GM12878 (cell line): ENCODE measurements at regions not wholly inside any gene's neighbourhood (a gene's known extent, or its start where the extent isn't known, plus 50 kb on each side); places are given as distances from the start of the nearest gene placed in this dataset.

ENCODE experiments used
- ATAC-seq: fragments of 200-7000 bp; cut with Tn5 transposase; 3 replicates; pipeline ENCODE4 v1.9.1; 2020; ENCODE audit warnings: mild to moderate bottlenecking, moderate library complexity
- BruUV-seq: library from RNA; stranded (reverse); fragments of 400-500 nt; replicated peaks from 2 replicates; lab custom pipeline; 2021; lab: Mats Ljungman, UMichigan
- CTCF ChIA-PET: fragments of 300-600 bp; sonication (Branson Sonifier 250); formaldehyde crosslinking; extraction: SDS; loops from one replicate; lab custom pipeline; 2021; ENCODE audit warnings: inconsistent platforms; lab: Yijun Ruan, JAX
- POLR2A ChIA-PET: fragments of 350-600 bp; formaldehyde crosslinking; extraction: SDS; loops from one replicate; lab custom pipeline; 2021; ENCODE audit warnings: inconsistent platforms; lab: Charles Lee
- RAD21 ChIA-PET: fragments of 300-600 bp; sonication (Branson Sonifier 250); formaldehyde crosslinking; loops from one replicate; lab custom pipeline; 2023; ENCODE audit warnings: antibody characterized with exemption; ENCODE audit not compliant: unreplicated experiment; lab: Charles Lee
- SMC1A ChIA-PET: fragments of 300-600 bp; sonication (Branson Sonifier 250); formaldehyde crosslinking; loops from one replicate; lab custom pipeline; 2023; ENCODE audit not compliant: unreplicated experiment, uncharacterized antibody; lab: Charles Lee
- DNase-seq: peaks from one replicate; pipeline ENCODE4 v3.0.0-alpha.2; 2011; ENCODE audit warnings: low read depth, low spot score
- FAIRE-seq: peaks from 3 replicates; lab custom pipeline; 2011; peaks lifted over from hg19 to GRCh38; lab: Jason Lieb, UNC
- H2AFZ ChIP-seq: 2 replicates; pipeline ENCODE4 v1.6.0; 2011; ENCODE audit warnings: low read depth, low read length, control low read depth; ENCODE audit not compliant: control insufficient read depth
- H3K27ac ChIP-seq: 2 replicates; pipeline ENCODE4 v1.5.1; 2011; ENCODE audit warnings: control low read depth; ENCODE audit not compliant: control insufficient read depth, insufficient read depth
- H3K27me3 ChIP-seq, 2 experiments: replicated peaks in 1 of 2; 2 replicates each; pipeline versions ENCODE4 v1.6.0 to v1.6.1; 2011; ENCODE audit warnings: low read length in 1 of 2; ENCODE audit not compliant: control insufficient read depth in 2 of 2, insufficient read depth in 2 of 2
- H3K36me3 ChIP-seq, 2 experiments: 2 replicates each; pipeline ENCODE4 v1.5.1; 2011; ENCODE audit warnings: low read length in 1 of 2; ENCODE audit not compliant: control insufficient read depth in 2 of 2, insufficient read depth in 2 of 2
- H3K4me1 ChIP-seq: 2 replicates; pipeline ENCODE4 v1.6.1; 2011; ENCODE audit warnings: mild to moderate bottlenecking, low read length, moderate library complexity, mixed read lengths; ENCODE audit not compliant: control insufficient read depth, insufficient read depth
- H3K4me2 ChIP-seq: 2 replicates; pipeline ENCODE4 v1.6.0; 2011; ENCODE audit warnings: control low read depth; ENCODE audit not compliant: control insufficient read depth, insufficient read depth
- H3K4me3 ChIP-seq: fragments of 200-600 bp; sonication (generic); 2 replicates; pipeline ENCODE4 v1.5.1; 2016
- H3K79me2 ChIP-seq: 2 replicates; pipeline ENCODE4 v1.6.0; 2011; ENCODE audit warnings: low read length; ENCODE audit not compliant: control insufficient read depth, insufficient read depth
- H3K9ac ChIP-seq: 2 replicates; pipeline ENCODE4 v1.8.0; 2011; ENCODE audit warnings: low read length, control low read depth, mixed read lengths; ENCODE audit not compliant: control insufficient read depth, insufficient read depth
- H3K9me3 ChIP-seq: replicated peaks from 3 replicates; pipeline ENCODE4 v1.5.1; 2011; ENCODE audit warnings: mild to moderate bottlenecking, low read length; ENCODE audit not compliant: control insufficient read depth, insufficient read depth
- H4K20me1 ChIP-seq: 2 replicates; pipeline ENCODE4 v1.6.0; 2011; ENCODE audit not compliant: control insufficient read depth, insufficient read depth
- CUX1 ChIP-seq: IDR thresholded peaks from 2 replicates; pipeline ENCODE4 v1.6.1; 2012; ENCODE audit warnings: improper control_type of control experiment, low read depth, low read length; ENCODE audit not compliant: insufficient replicate concordance
- NRF1 ChIP-seq: conservative IDR thresholded peaks from 2 replicates; pipeline ENCODE4 v1.6.1; 2011; ENCODE audit warnings: mild to moderate bottlenecking, low read depth, low read length, improper control_type of control experiment
- PAX5 ChIP-seq: IDR thresholded peaks from 2 replicates; pipeline ENCODE4 v1.6.1; 2011; ENCODE audit warnings: low read depth, low read length, borderline replicate concordance
- RBBP5 ChIP-seq: fragments of 200-600 bp; sonication (generic); conservative IDR thresholded peaks from 2 replicates; pipeline ENCODE4 v1.6.1; 2016
- SMAD1 ChIP-seq: fragments of 450-650 bp; IDR thresholded peaks from 2 replicates; pipeline ENCODE4 v1.6.1; 2018; ENCODE audit warnings: mild to moderate bottlenecking, low read depth; ENCODE audit not compliant: partially characterized antibody
- STAT1 ChIP-seq: fragments of 450-650 bp; conservative IDR thresholded peaks from 2 replicates; pipeline ENCODE4 v1.6.1; 2014; ENCODE audit warnings: antibody characterized with exemption, mild to moderate bottlenecking
- ZNF592 ChIP-seq: fragments of 450-650 bp; IDR thresholded peaks from 2 replicates; pipeline ENCODE4 v1.6.1; 2017; ENCODE audit warnings: mild to moderate bottlenecking, moderate library complexity
- WGBS: methylation state at CpG from one replicate; pipeline ENCODE4 v1.1.6; 2016; ENCODE audit warnings: low lambda C conversion rate; ENCODE audit not compliant: insufficient replicate concordance, insufficient coverage; ENCODE audit errors: missing lambda C conversion rate; 5-methylcytosine and 5-hydroxymethylcytosine counted together
- in situ Hi-C: fragments of 300-500 bp; cut with MboI; formaldehyde crosslinking; loops from 9 replicates; pipeline ENCODE4 v1.14.3; 2018; ENCODE audit warnings: mixed read lengths
- intact Hi-C: fragments of 100-400 bp; cut with micrococcal nuclease; formaldehyde crosslinking; loops from one replicate; pipeline ENCODE4 v1.14.2; 2022; ENCODE audit not compliant: unreplicated experiment

- TF ChIP-seq ZNF592 (no peak), RBBP5 (no peak), STAT1 (no peak)
Measured at GRCh38 chr4:155496294-155496626, 119.5 kb upstream of the MAP9 start (continued).

- ChIA-PET CTCF (interaction anchor here (1.0 kb wide), 1 partner anchor 11 kb away, joined by 3 read pairs; no protein-coding TSS in a partner anchor), RAD21 (no interaction called here), POLR2A (interaction anchor here (0.6 kb wide), 1 partner anchor 13 kb away, joined by 3 read pairs; no protein-coding TSS in a partner anchor), SMC1A (interaction anchor here (0.6 to 2.2 kb wide), 2 partner anchors 7 to 178 kb away, joined by 3 to 5 read pairs; no protein-coding TSS in a partner anchor)
- intact Hi-C loops = no loop called here
- Histone ChIP-seq H2AFZ (no peak overlapping the region), H3K36me3 (no peaks in the 10 kb centered on the region), H3K9me3 (no peaks in the 10 kb centered on the region), H3K27ac (no peak overlapping the region), H3K4me2 (no peak overlapping the region), H4K20me1 (no peaks in the 10 kb centered on the region), H3K4me1 (no peaks in the 10 kb centered on the region), H3K79me2 (no peaks in the 10 kb centered on the region), H3K9ac (no peak overlapping the region), H3K27me3 (no peaks in the 10 kb centered on the region), H3K4me3 (no peak overlapping the region)
- no peak for DNase-seq
- TF ChIP-seq CUX1 (no peak), SMAD1 (no peak), PAX5 (no peak), NRF1 (no peak)
- in situ Hi-C loops = no loop called here
- 36% methylated on average over 10 of the region's 11 CpGs for WGBS
- no peak for FAIRE-seq
- no peak for ATAC-seq
- no TSS peak for BruUV-seq
Measured at GRCh38 chr4:155495572-155496293, 119.0 kb upstream of the MAP9 start.
